ENCODE measurements at regions not wholly inside any gene's neighbourhood (a gene's known extent, or its start where the extent isn't known, plus 50 kb on each side); places are given as distances from the start of the nearest gene placed in this dataset.

GRCh38 chr17:11170881-11171280, 70.1 kb upstream of the SHISA6 start:
- no peaks in the 10 kb centered on the region; a peak in 2 of 7 replicates for H3K36me3 Mint-ChIP-seq (ENCODE audit: insufficient read depth in 1 of 3, low read depth in 3 of 3)

More at GRCh38 chr17:11170881-11171280, 70.1 kb upstream of the SHISA6 start:
- Histone ChIP-seq H3K14ac (ENCODE audit: insufficient read depth, low read length) (no peak overlapping the region), H3K4me2 (ENCODE audit: insufficient read depth, insufficient read length, low read length) (no peak overlapping the region), H3T11ph (ENCODE audit: low read length) (no peak overlapping the region), H4K8ac (replicated peaks; ENCODE audit: insufficient read length, low read depth, low read length) (no peak overlapping the region), H3K79me1 (ENCODE audit: insufficient read depth, low read depth, low read length, poor library complexity, severe bottlenecking) (no peaks in the 10 kb centered on the region), H4K20me1 (ENCODE audit: control insufficient read depth, insufficient read depth, insufficient read length) (no peaks in the 10 kb centered on the region), H3K4ac (ENCODE audit: low read depth, low read length) (no peak overlapping the region), H3K27me3 (ENCODE audit: insufficient read depth, low read length) (no peaks in the 10 kb centered on the region), H3K23me2 (ENCODE audit: insufficient read length, low read depth, low read length, poor library complexity, severe bottlenecking) (no peaks in the 10 kb centered on the region), H3K9me3 (ENCODE audit: control insufficient read depth, low read depth, low read length) (no peaks in the 10 kb centered on the region), H3K79me2 (ENCODE audit: insufficient read depth, low read length) (no peaks in the 10 kb centered on the region), H2BK12ac (ENCODE audit: insufficient read length, low read depth, low read length) (no peak overlapping the region), H3K27ac (ENCODE audit: insufficient read length, low read depth, low read length) (no peak overlapping the region), H3K23ac (ENCODE audit: insufficient read length, low read depth, low read length) (no peak overlapping the region), H3K4me1 (ENCODE audit: insufficient read depth, low read length) (no peaks in the 10 kb centered on the region), H2AK5ac (ENCODE audit: insufficient read length, low read length) (no peak overlapping the region), H3K9ac (ENCODE audit: extremely low read depth, insufficient read length, low read length) (no peak overlapping the region), H4K91ac (ENCODE audit: insufficient read length, low read depth, low read length) (no peak overlapping the region), H2BK120ac (ENCODE audit: low read depth, low read length, poor library complexity, severe bottlenecking) (no peak overlapping the region), H2BK15ac (ENCODE audit: low read depth, low read length) (no peak overlapping the region), H3K56ac (ENCODE audit: insufficient read length, low read depth, low read length) (no peak overlapping the region), H2BK5ac (ENCODE audit: insufficient read length, low read length) (no peak overlapping the region), H3K18ac (ENCODE audit: insufficient read length, low read depth, low read length) (no peak overlapping the region), H2BK20ac (ENCODE audit: low read depth, low read length, poor library complexity, severe bottlenecking) (no peak overlapping the region), H4K5ac (ENCODE audit: insufficient read length, low read depth, low read length) (no peak overlapping the region), H2AFZ (ENCODE audit: low read length) (no peak overlapping the region)
- Mint-ChIP-seq H3K9me3 (peaks cover 6 to 10% of the 10 kb centered on the region in 2 experiments; a peak in 3 of 5 replicates), H3K4me1 (peaks cover 12 to 21% of the 10 kb centered on the region in 2 experiments), H3K27me3 (ENCODE audit: low read depth) (peaks cover 8% of the 10 kb centered on the region), H3K4me3 (no peak overlapping the region), H3K27ac (no peak overlapping the region)
- no peak for TF ChIP-seq CTCF (conservative IDR thresholded peaks at IDR 0.05)
- no peak for DNase-seq
- WGBS (ENCODE audit: extremely low coverage, insufficient read length, low lambda C conversion rate): no CpG with 5 or more reads among the region's 7 CpGs
